RPMI7951 (cell line): ENCODE measurements at regions not wholly inside any gene's neighbourhood (a gene's known extent, or its start where the extent isn't known, plus 50 kb on each side); places are given as distances from the start of the nearest gene placed in this dataset.
"Not testable (repeated sequence)": the region's sequence is repeated elsewhere in the genome, so short reads cannot be mapped to it uniquely, and the experiment has no call there.

ENCODE experiments used
- DNase-seq: peaks from one replicate; pipeline ENCODE4 v3.0.0-alpha.2; 2012; ENCODE audit warnings: low read depth

DNA sequence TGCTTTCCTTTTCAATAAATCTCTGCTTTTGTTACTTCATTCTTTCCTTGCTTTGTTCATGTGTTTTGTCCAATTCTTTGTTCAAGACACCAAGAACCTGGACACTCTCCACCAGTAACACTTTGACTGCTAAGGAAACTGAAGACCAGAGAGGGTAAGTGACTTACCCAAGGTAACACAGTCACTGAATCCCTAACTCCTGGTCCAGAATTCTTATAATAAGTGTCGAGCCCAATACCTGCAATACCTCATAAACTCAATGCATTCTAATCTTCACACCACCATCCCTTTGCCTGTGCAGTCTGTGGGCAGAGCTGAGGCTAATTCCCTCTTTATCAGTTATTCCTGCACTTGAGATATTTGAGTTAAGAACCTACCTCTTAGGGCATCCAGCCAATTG, 237.8 kb downstream of the UACA start:
- DNase-seq: no peak

DNA sequence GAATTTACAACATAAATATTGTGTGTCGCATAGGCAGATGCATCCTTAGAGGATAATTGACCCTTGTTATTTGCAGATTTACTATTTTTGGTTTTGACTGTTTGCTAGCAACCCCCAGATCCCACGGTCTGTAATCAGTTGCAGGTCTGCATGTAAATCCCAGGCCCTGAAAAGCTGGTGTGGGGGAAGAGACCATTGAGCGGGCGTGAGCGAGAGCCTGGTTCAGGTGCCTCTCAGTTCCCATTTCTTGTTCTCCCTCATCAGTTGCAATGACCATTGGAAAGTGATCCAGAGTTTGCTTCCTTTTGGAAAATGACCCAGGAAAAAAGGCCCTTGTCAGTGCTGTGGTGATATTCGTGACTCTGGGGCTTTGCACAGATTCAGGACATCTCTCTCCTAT, 238.9 kb downstream of the UACA start:
- no peak for DNase-seq

DNA sequence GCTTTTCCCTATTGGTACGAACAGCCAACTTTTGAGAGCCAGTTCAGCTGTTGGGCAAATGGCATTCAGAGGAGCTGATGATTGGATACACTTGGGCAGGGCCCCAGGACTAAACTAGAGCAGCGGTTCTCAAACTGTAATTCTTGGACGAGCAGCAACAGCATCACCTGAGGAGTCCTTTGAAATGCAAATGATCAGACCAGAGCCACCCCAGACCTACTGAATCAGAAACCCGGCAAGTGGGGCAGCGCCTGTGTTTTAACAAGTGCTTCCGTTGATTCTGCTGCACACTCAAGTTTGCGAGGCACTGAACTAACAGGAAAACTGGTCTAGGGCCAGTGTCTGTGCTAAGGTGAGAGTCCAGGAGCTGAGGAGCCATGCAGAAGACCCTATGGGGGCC, 239.7 kb downstream of the UACA start:
- DNase-seq: no peak

DNA sequence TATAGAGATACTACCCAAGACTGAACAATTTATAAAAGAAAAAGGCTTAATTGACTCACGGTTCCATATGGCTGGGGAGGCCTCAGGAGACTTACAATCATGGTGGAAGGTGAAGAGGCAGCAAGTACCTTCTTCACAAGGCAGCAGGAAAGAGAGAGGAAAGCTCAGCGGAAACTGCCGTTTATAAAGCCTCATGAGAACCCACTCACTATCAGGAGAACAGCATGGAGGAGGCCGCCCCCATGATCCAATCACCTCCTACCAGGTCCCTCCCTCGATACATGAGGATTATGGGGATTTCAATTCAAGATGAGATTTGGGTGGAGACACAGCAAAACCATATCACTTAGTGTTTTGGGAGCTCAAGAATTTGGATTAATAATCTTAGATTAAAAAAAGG, 240.2 kb downstream of the UACA start:
- DNase-seq: no peak

DNA sequence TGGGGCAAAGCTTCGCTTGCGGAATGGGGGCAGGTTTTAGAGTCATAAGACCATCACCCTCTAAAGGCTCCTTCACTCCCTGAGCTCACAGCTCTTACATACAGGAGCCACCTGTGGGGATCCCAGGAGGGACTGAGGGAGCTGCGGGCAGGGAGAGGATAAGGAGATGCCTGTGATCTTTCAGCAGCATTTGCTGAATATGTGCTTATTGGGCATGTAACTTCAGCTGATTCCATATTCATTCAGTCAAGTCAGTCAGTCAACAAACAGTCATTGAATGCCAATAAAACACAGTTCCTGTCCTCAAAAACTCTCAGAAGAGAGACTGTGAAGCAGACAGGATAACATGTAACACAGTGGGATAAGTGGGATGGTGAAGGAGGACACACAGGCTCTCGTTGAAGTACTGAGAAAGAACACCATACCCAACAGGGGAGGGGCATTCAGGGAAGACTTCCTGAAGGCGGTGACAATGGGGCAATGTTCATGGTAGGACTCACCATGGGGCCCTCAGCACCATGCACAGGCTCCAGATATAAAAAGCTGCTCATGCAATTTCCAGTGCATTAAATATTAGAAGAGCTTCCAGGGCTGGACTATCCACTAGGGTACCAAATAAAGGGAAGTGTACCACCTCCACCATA, 240.9 kb downstream of the UACA start:
- no peak for DNase-seq

DNA sequence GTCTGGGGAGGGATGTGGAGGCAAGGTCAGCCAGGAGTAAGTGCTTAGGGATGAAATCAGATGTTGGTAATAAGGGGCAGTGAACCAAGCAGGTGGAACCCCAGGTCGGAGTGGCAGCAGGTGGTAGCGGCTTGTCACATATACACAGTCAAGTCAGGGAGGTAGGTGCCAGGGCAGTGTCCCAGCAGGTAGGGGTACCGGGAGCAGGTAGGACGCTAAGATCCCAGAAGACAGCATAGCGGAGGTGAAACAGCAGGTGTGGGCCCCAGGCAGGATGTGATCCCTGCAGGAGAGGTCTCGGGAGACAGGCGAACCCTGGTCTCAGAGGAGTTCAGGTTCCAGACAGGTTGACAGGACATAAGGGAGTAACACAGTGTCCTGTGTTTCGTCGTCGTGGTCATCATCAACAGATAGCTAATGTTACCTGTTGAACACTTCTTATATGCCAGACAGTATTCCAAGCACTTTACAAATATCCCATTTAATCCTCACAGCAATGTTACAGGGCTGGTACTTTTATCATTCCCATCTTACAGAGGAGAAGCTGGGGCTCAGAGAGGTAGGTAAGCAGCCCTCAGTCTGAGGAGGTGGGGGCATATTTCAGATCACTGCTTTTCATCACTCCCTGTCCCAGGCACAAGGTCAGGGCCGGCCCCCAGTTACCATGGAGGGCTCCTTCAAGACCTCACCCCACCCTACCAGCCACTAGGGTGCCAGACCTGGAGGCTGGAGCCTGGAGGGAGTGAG, 241.6 kb downstream of the UACA start:
- no peak for DNase-seq

DNA sequence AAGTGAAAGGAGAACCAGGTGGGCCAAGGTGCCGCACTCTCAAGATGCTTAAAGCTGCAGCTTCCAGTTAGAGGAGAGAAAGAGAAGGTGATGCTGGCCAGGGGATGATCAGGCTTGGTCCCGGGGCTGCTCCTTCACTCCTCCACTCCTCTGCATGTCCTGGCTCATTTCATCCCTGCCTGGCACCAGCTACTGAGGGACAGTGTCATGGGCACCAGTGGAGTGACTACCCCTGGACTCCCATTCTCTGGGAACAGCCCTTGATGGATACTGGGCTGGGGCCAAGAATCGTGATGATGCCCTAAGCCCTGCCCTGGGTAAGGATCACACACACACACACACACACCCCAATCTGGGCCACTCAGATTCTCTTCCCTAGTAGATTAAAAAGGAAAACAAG, 243.7 kb downstream of the UACA start:
- no peak for DNase-seq

DNA sequence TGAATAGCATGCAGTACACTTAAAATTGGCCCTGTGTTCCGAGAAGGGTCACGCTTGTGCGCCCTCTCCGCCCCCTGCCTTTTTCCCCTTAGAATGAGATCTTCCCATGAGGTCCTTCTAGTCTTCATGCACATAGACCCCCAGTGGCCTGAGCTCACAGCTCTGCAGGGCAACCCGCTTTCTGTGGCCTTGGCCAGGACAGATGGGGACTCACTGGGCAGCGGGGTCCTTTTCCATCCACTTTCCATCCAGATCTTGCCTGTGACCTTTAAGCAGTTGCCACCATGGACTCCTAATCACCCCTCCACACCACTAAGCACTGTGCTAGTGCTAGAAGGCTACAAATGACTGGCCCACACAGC, 244.4 kb downstream of the UACA start:
- DNase-seq: no peak

GRCh38 chr15:70518201-70519003, 245.0 kb downstream of the UACA start:
- peak; percentile 33 for DNase-seq

DNA sequence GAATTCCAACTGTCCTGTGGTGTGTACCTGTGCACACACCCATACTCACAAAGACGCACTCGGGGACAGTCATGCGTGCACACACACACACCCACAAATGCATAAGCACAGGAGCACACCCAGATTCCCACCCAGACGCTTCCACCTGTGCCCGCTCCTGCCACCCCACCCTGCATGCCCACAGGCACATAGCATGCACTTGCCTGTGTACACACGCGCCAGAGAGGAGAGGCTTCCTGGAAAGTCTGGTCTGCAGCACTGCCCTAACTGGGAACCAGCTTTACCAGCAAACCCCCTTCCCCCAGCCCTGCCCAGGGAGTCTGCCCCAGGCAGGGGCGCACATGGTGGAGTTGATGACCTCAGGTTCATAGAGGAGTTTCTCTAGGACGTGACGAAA, 246.2 kb downstream of the UACA start:
- DNase-seq: no peak

DNA sequence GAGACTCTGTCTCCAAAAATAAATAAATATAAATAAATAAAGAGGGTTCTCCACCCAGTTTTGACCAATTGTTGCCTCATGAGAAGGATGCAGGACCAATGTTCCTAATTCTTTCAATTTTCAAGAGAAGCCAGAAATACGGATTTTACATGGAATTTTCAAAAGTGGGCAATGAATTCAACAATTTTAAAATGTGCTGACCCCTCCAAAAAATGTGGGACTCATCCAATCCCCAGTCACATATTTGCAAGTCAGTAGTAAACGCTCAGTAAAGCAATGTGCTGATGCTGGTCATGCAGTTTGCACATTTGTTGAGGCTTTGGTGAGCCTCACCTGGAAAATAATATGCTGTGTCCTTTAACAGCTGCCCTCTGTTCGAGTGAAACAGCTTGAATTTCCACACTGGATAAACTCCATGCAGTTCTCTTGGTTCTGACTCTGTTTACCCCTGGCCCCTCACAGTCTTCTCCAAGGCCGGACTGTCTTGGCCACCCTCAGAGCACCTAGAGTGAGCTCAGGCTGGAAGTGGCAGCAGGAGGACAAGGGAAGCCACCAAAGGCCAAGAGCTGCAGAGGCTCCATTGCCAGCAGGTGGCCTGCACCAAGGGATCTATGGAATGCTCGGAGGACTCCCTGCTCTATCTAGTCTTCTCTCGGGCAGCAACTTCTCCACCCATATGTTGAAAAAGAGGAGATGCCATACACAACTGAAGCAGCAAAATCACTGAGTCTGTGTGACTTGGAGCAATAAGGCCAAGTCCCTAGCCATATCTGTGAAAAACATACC, 246.8 kb downstream of the UACA start:
- no peak for DNase-seq

GRCh38 chr15:70514251-70514650, 249.1 kb downstream of the UACA start:
- DNase-seq: no peak

DNA sequence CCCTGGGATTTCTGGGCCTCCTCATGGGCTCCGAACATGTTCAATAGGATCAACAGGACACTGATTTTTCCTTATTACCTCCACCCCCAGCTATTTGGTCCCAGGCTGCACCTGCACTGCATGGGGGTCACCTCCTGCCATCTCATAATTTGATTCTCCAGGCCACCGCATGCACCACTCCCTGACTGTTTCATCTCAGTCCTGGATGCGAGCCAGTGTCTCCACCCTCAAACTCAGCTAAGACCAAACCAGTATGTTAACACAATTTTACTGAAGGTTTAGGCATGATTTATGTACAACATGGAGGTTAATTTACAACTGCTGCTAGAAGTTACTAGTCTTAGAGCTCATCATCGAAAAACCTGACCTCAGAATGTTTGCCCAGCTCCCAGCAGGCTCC, 249.5 kb downstream of the UACA start:
- no peak for DNase-seq

GRCh38 chr15:70512772-70513362, 250.5 kb downstream of the UACA start:
- DNase-seq: peak; percentile 68

DNA sequence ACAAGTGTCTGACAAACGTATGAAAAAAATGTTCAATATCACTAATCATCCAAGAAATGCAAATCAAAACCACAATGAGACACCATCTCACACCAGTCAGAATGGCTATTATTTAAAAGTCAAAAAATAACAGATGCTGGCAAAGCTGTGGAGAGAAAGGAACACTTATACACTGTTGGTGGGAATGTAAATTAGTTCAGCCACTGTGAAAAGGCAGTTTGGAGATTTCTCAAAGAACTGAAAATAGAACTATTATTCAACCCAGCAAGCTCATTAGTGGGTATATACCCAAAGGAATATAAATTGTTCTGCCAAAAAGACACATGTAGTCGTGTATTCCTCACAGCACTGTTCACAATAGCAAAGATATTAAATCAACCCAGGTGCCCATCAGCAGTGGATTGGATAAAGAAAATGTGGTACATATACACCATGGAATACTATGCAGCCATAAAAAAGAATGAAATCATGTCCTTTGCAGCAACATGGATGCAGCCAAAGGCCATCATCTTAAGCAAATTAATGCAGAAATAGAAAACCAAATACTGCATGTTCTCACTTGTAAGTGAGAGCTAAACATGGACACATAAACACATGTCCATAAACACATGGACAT, 251.3 kb downstream of the UACA start:
- DNase-seq: not testable (repeated sequence)

DNA sequence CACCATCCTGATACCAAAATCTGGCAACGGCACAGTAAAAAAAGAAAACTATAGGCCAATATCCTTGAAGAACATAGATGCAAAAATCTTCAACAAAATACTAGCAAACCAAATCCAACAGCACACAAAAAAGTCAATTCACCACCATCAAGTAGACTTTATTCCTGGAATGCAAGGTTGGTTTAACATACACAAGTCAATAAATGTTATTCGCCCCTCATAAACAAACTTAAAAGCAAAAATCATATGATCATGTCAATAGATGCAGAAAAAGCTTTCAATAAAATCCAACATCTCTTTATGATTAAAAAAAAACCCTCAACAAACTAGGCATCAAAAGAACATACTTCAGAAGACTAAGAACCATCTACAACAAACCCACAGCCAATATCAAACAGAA, 252.9 kb downstream of the UACA start:
- no peak for DNase-seq

DNA sequence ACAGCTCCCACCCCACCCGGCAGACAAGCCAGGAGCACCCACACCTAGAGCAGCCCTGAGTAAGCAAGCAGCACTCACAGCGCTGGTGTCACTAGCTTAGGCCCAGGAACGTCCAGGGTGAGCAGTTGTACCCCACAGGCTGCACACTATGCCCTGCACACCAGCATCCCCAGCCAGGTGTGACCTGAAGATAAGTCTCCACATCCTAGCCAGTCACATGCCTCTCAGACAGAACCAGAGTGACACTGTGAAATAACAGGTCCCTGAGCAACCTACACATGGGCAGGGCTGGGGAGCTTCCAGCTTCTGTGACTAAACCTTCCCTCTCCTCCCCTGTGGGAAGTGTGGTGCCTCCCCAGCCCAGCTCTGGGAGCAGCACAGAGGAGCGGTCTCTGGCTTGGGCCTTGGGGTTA, 253.6 kb downstream of the UACA start:
- no peak for DNase-seq

DNA sequence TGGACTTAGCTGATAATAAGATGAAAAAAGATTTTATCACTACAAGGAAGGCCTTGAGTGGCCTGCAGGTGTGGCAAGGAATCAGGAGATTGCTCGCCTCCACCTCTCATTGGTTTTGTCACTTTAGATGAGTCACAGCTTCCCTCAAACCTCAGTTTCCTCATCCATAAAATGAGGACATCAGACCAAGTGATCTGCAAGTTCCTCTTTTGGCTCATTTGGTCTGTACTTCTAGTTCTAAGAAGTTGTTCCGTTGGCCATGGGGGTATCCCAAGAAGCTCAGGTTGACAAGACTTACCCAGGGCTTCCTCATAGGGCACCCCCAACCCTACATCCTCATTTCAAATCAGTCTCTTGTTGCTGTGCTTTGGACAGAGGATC, 254.1 kb downstream of the UACA start:
- no peak for DNase-seq

DNA sequence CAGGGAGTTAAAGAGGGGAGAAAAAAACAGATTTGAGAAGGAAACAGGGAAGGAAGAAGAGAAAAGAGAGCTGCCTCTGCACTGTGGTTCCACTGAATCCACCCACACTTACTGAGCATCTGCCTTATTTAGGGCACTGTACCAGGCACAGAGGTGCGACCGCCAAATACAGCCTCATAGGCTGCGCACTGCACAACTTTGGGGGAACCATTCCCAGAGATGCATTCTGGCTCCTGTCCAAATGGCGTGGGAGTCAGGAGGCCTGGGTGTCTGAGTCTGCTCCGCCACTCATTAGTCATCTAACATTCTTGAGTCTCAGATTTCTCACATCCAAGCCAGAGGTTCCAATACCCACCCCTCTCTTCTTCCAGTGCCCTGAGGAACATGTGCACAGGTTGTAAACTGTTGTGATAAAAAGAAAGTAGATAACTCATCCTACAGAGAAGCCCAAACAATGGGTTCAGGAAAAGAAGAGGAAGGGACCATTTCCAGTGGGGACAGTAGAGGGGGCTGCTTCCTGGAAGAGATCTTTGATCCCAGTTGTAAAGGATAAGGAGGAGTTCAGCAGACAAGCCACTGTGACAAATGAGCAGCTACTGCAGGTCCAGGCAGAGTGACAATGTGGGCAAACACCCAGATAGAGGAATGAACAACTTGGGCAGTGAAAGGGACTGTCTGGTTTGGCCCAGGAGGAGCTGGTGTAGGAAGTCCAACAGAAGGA, 254.6 kb downstream of the UACA start:
- DNase-seq: peak; percentile 97

- peak; percentile 50 for DNase-seq
Observed at GRCh38 chr15:70507772-70508371, 255.5 kb downstream of the UACA start.
